Upper lobe of left lung (tissue), 4 donors: ENCODE measurements at regions not wholly inside any gene's neighbourhood (a gene's known extent, or its start where the extent isn't known, plus 50 kb on each side); places are given as distances from the start of the nearest gene placed in this dataset.

ENCODE experiments used
- EP300 ChIP-seq, 4 donors: sonication (generic); formaldehyde crosslinking; IDR thresholded peaks; one replicate each; pipeline ENCODE4 v1.5.1; 2017; ENCODE audit warnings: antibody characterized with exemption in 4 of 4, control low read depth in 2 of 4
- POLR2A ChIP-seq, 4 donors: fragments of 450-650 bp; IDR thresholded peaks; one replicate each; pipeline ENCODE4 v1.5.1; 2016 to 2017; ENCODE audit warnings: antibody characterized with exemption in 4 of 4, mild to moderate bottlenecking in 2 of 4
- TF ChIP-seq, protein P1 (sequence below), 6 experiments: fragments of 450-650 bp in 4 of 6; fragments of 200-600 bp in 2 of 6; sonication (generic) in 2 of 6; IDR thresholded peaks; one replicate each; pipeline ENCODE4 v1.5.1; 2016 to 2019; ENCODE audit warnings: antibody characterized with exemption in 6 of 6

- TF ChIP-seq, protein P1, sequence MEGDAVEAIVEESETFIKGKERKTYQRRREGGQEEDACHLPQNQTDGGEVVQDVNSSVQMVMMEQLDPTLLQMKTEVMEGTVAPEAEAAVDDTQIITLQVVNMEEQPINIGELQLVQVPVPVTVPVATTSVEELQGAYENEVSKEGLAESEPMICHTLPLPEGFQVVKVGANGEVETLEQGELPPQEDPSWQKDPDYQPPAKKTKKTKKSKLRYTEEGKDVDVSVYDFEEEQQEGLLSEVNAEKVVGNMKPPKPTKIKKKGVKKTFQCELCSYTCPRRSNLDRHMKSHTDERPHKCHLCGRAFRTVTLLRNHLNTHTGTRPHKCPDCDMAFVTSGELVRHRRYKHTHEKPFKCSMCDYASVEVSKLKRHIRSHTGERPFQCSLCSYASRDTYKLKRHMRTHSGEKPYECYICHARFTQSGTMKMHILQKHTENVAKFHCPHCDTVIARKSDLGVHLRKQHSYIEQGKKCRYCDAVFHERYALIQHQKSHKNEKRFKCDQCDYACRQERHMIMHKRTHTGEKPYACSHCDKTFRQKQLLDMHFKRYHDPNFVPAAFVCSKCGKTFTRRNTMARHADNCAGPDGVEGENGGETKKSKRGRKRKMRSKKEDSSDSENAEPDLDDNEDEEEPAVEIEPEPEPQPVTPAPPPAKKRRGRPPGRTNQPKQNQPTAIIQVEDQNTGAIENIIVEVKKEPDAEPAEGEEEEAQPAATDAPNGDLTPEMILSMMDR (IDR thresholded peaks at IDR 0.05), result no peak
- TF ChIP-seq EP300 (IDR thresholded peaks at IDR 0.05) (no peak), POLR2A (IDR thresholded peaks at IDR 0.05) (no peak)
Observed at GRCh38 chr2:123720760-123721159, 304.3 kb upstream of the CNTNAP5 start.
